ENCODE measurements at regions not wholly inside any gene's neighbourhood (a gene's known extent, or its start where the extent isn't known, plus 50 kb on each side); places are given as distances from the start of the nearest gene placed in this dataset.
"Not testable (repeated sequence)": the region's sequence is repeated elsewhere in the genome, so short reads cannot be mapped to it uniquely, and the experiment has no call there.

GRCh38 chr12:87200289-87200979 is 828.8 kb downstream of the C12orf50 start:
- DNase-seq (ENCODE audit: low read depth in 4 of 4, low spot score in 3 of 4): no peak

GRCh38 chr12:87198181-87198580 is 831.0 kb downstream of the C12orf50 start:
- no peak for DNase-seq (ENCODE audit: low read depth in 4 of 4, low spot score in 3 of 4)

GRCh38 chr12:87196321-87196720 is 832.9 kb downstream of the C12orf50 start:
- DNase-seq (ENCODE audit: low read depth in 4 of 4, low spot score in 3 of 4): no peak

- DNase-seq (ENCODE audit: low read depth in 4 of 4, low spot score in 3 of 4): not testable (repeated sequence)
These were observed 834.8 kb downstream of the C12orf50 start for GRCh38 chr12:87194389-87194788.

- DNase-seq (ENCODE audit: low read depth in 4 of 4, low spot score in 3 of 4): no peak
These were observed 843.8 kb downstream of the C12orf50 start for GRCh38 chr12:87185367-87185766.

- no peak for DNase-seq (ENCODE audit: low read depth in 4 of 4, low spot score in 3 of 4)
These were observed 846.4 kb downstream of the C12orf50 start for GRCh38 chr12:87182696-87183233.

- no peak for DNase-seq (ENCODE audit: low read depth in 4 of 4, low spot score in 3 of 4)
These were observed 857.8 kb downstream of the C12orf50 start for GRCh38 chr12:87171356-87171755.

- no peak for DNase-seq (ENCODE audit: low read depth in 4 of 4, low spot score in 3 of 4)
These were observed 860.2 kb downstream of the C12orf50 start for GRCh38 chr12:87169010-87169409.

- DNase-seq (ENCODE audit: low read depth in 4 of 4, low spot score in 3 of 4): no peak
These were observed 863.3 kb downstream of the C12orf50 start for GRCh38 chr12:87165733-87166375.

- DNase-seq (ENCODE audit: low read depth in 4 of 4, low spot score in 3 of 4): no peak
These were observed 866.1 kb downstream of the C12orf50 start for GRCh38 chr12:87163122-87163521.

GRCh38 chr12:87160848-87161601 is 868.2 kb downstream of the C12orf50 start:
- DNase-seq (ENCODE audit: low read depth in 4 of 4, low spot score in 3 of 4): no peak

- no peak for DNase-seq (ENCODE audit: low read depth in 4 of 4, low spot score in 3 of 4)
These were observed 871.4 kb downstream of the C12orf50 start for GRCh38 chr12:87157791-87158190.

GRCh38 chr12:87155621-87156020 is 873.6 kb downstream of the C12orf50 start:
- DNase-seq (ENCODE audit: low read depth in 4 of 4, low spot score in 3 of 4): no peak

GRCh38 chr12:87152841-87153528 is 876.2 kb downstream of the C12orf50 start:
- no peak for DNase-seq (ENCODE audit: low read depth in 4 of 4, low spot score in 3 of 4)

- no peak for DNase-seq (ENCODE audit: low read depth in 4 of 4, low spot score in 3 of 4)
These were observed 877.1 kb downstream of the C12orf50 start for GRCh38 chr12:87152075-87152474.

- DNase-seq (ENCODE audit: low read depth in 4 of 4, low spot score in 3 of 4): no peak
These were observed 878.1 kb downstream of the C12orf50 start for GRCh38 chr12:87150969-87151662.

GRCh38 chr12:87142342-87142741 is 886.2 kb upstream of the MGAT4C start:
- no peak for DNase-seq (ENCODE audit: low read depth in 4 of 4, low spot score in 3 of 4)

GRCh38 chr12:87141091-87141490 is 884.9 kb upstream of the MGAT4C start:
- no peak for DNase-seq (ENCODE audit: low read depth in 4 of 4, low spot score in 3 of 4)

GRCh38 chr12:87140262-87140661 is 884.1 kb upstream of the MGAT4C start:
- no peak for DNase-seq (ENCODE audit: low read depth in 4 of 4, low spot score in 3 of 4)

- DNase-seq (ENCODE audit: low read depth in 4 of 4, low spot score in 3 of 4): no peak
These were observed 881.0 kb upstream of the MGAT4C start for GRCh38 chr12:87137220-87137619.

Data from left renal pelvis (tissue), 4 donors.